ENCODE measurements at regions not wholly inside any gene's neighbourhood (a gene's known extent, or its start where the extent isn't known, plus 50 kb on each side); places are given as distances from the start of the nearest gene placed in this dataset.

DNA sequence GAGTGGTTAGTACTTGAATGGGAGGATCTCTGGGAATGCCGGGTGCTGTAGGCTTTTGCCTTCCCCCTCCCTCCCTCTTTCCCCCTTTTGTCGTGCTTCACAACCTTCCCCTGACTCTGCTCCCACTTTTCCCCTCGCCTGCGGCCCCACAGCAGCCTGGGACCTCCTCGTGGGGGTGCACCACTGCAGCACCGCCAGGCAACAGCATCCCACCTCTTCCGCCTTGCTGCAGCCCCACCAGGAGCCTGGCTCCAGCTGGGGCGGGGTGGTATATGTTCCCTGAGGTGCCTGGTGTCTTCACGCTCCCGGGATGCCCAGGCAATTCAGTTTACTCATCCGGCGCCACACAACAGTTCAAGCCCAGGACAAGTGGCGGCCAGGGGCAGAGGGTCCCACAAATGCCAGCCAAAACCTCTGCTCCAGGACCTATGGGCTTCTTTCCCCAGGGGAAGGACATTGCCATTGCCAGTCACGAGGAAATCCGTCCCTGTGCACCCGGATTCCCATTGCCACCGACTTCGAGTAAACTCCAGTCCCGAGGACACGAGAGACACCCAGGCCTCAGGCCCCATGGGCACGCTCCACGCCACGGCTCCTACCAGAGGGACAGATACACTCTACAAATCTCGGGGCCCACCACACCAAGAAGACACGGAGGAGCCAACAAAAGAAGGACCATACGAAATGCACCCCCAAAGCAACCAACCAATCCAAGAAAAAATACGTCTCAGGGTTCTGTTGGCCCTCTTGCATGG is 181.7 kb downstream of the ALG10 start:
- CTCF ChIA-PET (ENCODE audit: low intra/inter-chr PET ratio, low total read pairs), result no interaction called here
- H3K36me3 ChIP-seq (replicated peaks in 1 of 2; ENCODE audit: control insufficient read depth in 1 of 2, insufficient read depth in 2 of 2, low read length in 2 of 2), result no peaks in the 10 kb centered on the region
- no peaks in the 10 kb centered on the region; a peak in 1 of 5 replicates for H3K27me3 ChIP-seq (ENCODE audit: control insufficient read depth in 1 of 2, insufficient read depth in 2 of 2, low read length in 2 of 2)
- FAIRE-seq (no peak), ATAC-seq (no peak), DNase-seq (ENCODE audit: low spot score) (no peak)
- POLR2A ChIA-PET, result no interaction called here
- no peaks in the 10 kb centered on the region for H3K9me3 ChIP-seq (ENCODE audit: low read length)
- no TSS peak for BruUV-seq (replicated peaks)
- H3K4me2 ChIP-seq (ENCODE audit: low read depth, low read length), result no peak overlapping the region
- H3K4me3 ChIP-seq (replicated peaks in 1 of 3; ENCODE audit: insufficient read depth in 1 of 3, low read depth in 2 of 3, low read length in 3 of 3), result no peak overlapping the region
- H3K4me1 ChIP-seq (ENCODE audit: insufficient read depth, low read length), result no peaks in the 10 kb centered on the region
- in situ Hi-C loops (cut with HindIII; ENCODE audit: extremely low pct_ligation_motif_present, low pct_unique_long_range_greater_than_20kb), result loop anchor here (25.0 kb wide), 1 partner anchor 1267 kb away; no protein-coding TSS in a partner anchor
- no peak overlapping the region for H3K9ac ChIP-seq (ENCODE audit: insufficient read depth, low read depth, low read length)
- H3K79me2 ChIP-seq (ENCODE audit: insufficient read depth, low read length), result no peaks in the 10 kb centered on the region
- H3K27ac ChIP-seq (ENCODE audit: extremely low read length, insufficient read depth, low read length), result no peak overlapping the region
- TF ChIP-seq RXRA (CRISPR knock-in tag; IDR thresholded peaks at IDR 0.05) (no peak), TBL1XR1 (IDR thresholded peaks at IDR 0.05; ENCODE audit: borderline replicate concordance, low read length, partially characterized antibody) (no peak), BHLHE40 (IDR thresholded peaks at IDR 0.05; ENCODE audit: low read length) (no peak), MLLT10 (CRISPR knock-in tag; IDR thresholded peaks at IDR 0.05) (no peak), ZSCAN25 (CRISPR knock-in tag; IDR thresholded peaks at IDR 0.05) (no peak), NFYB (CRISPR knock-in tag; IDR thresholded peaks at IDR 0.05) (no peak), ZNF879 (CRISPR knock-in tag; IDR thresholded peaks at IDR 0.05) (no peak), ONECUT2 (CRISPR knock-in tag; IDR thresholded peaks at IDR 0.05) (no peak), TBP (CRISPR knock-in tag; IDR thresholded peaks at IDR 0.05) (no peak), ZNF704 (CRISPR knock-in tag; IDR thresholded peaks at IDR 0.05; ENCODE audit: borderline replicate concordance) (no peak), MEIS1 (CRISPR knock-in tag; IDR thresholded peaks at IDR 0.05; ENCODE audit: borderline replicate concordance) (no peak), ZC3H4 (CRISPR knock-in tag; IDR thresholded peaks at IDR 0.05; ENCODE audit: borderline replicate concordance) (no peak), ZMAT3 (CRISPR knock-in tag; conservative IDR thresholded peaks at IDR 0.05) (no peak), ZBTB3 (CRISPR knock-in tag; IDR thresholded peaks at IDR 0.05; ENCODE audit: borderline replicate concordance, low read depth) (no peak), ZNF720 (CRISPR knock-in tag; IDR thresholded peaks at IDR 0.05) (no peak)
- H4K20me1 ChIP-seq (ENCODE audit: insufficient read depth, low read length), result no peaks in the 10 kb centered on the region
- intact Hi-C loops (cut with micrococcal nuclease; ENCODE audit: unreplicated experiment), result no loop called here
- H2AFZ ChIP-seq (ENCODE audit: low read length), result no peak overlapping the region
- WGBS (ENCODE audit: low lambda C conversion rate), result 18% methylated on average over 24 of the region's 27 CpGs

All from HepG2 (cell line).